SH-SY5Y (cell line): ENCODE measurements at regions not wholly inside any gene's neighbourhood (a gene's known extent, or its start where the extent isn't known, plus 50 kb on each side); places are given as distances from the start of the nearest gene placed in this dataset.

ENCODE experiments used
- GATA2 ChIP-seq: IDR thresholded peaks from 2 replicates; pipeline ENCODE4 v1.6.1; 2011; ENCODE audit warnings: mild to moderate bottlenecking, low read depth, low read length
- GATA3 ChIP-seq: IDR thresholded peaks from 2 replicates; pipeline ENCODE4 v1.6.1; 2011; ENCODE audit warnings: low read depth, mild to moderate bottlenecking, low read length, moderate library complexity

GRCh38 chr2:155972916-155973315 lies 359.6 kb downstream of the NR4A2 start:
- TF ChIP-seq GATA2 (no peak), GATA3 (no peak)
